Nephron progenitor cell (in vitro differentiated cells): ENCODE measurements at regions not wholly inside any gene's neighbourhood (a gene's known extent, or its start where the extent isn't known, plus 50 kb on each side); places are given as distances from the start of the nearest gene placed in this dataset.
"Not testable (repeated sequence)": the region's sequence is repeated elsewhere in the genome, so short reads cannot be mapped to it uniquely, and the experiment has no call there.

Experiments
- DNase-seq: peaks from one replicate; pipeline ENCODE4 v3.0.0; 2021
- H3K27ac Mint-ChIP-seq: 2 replicates; pipeline ENCODE4 v1.8.0; 2021; ENCODE audit warnings: mild to moderate bottlenecking, moderate library complexity, mixed read lengths
- H3K27me3 Mint-ChIP-seq: 2 replicates; pipeline ENCODE4 v1.8.0; 2021; ENCODE audit warnings: mild to moderate bottlenecking, low read depth, mixed read lengths; ENCODE audit not compliant: poor library complexity
- H3K36me3 Mint-ChIP-seq: 2 replicates; pipeline ENCODE4 v1.8.0; 2021; ENCODE audit warnings: low read depth, mixed read lengths
- H3K4me1 Mint-ChIP-seq: 2 replicates; pipeline ENCODE4 v1.8.0; 2021; ENCODE audit warnings: mixed read lengths
- H3K4me3 Mint-ChIP-seq: 2 replicates; pipeline ENCODE4 v1.8.0; 2021; ENCODE audit warnings: mild to moderate bottlenecking, moderate library complexity, mixed read lengths
- H3K9me3 Mint-ChIP-seq: 2 replicates; pipeline ENCODE4 v1.8.0; 2021; ENCODE audit warnings: mild to moderate bottlenecking, moderate library complexity, mixed read lengths
- CTCF ChIP-seq: fragments of 200-600 bp; sonication (generic); IDR thresholded peaks from 2 replicates; pipeline ENCODE4 v1.5.0; 2021; ENCODE audit warnings: antibody characterized with exemption

- DNase-seq: no peak
- TF ChIP-seq CTCF: no peak
- Mint-ChIP-seq H3K4me3 (no peak overlapping the region), H3K4me1 (peaks cover 8% of the 10 kb centered on the region), H3K36me3 (no peaks in the 10 kb centered on the region), H3K27ac (no peak overlapping the region), H3K27me3 (no peaks in the 10 kb centered on the region), H3K9me3 (no peaks in the 10 kb centered on the region)
Observed at GRCh38 chr18:65592435-65592834, 158.4 kb upstream of the CDH7 start.

DNA sequence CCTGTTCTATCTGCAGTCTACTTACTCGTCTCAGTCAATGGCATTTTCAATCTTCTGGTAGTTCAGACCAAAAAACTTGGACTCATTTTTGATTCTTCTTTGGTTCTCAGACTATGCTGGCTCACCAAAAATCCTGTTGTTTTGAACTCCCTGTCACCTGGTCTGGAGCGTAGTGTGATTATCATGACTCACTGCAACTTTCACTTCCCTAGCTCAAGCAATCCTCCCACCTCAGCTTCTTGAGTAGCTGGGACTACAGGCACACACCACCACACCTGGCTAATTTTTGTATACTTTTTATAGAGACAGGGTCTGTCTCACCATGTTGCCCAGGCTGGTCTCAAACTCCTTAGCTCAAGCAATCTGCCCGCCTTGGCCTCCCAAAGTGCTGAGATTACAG lies 163.3 kb upstream of the CDH7 start:
- no peaks in the 10 kb centered on the region for H3K36me3 Mint-ChIP-seq
- peaks cover 8% of the 10 kb centered on the region for H3K4me1 Mint-ChIP-seq
- no peak for DNase-seq
- no peak for TF ChIP-seq CTCF
- H3K27ac Mint-ChIP-seq: no peak overlapping the region
- H3K27me3 Mint-ChIP-seq: no peaks in the 10 kb centered on the region
- no peaks in the 10 kb centered on the region for H3K9me3 Mint-ChIP-seq
- no peak overlapping the region for H3K4me3 Mint-ChIP-seq

- H3K9me3 Mint-ChIP-seq: peaks cover 16% of the 10 kb centered on the region
- not testable (repeated sequence) for DNase-seq, H3K27ac Mint-ChIP-seq, H3K27me3 Mint-ChIP-seq, H3K4me3 Mint-ChIP-seq, H3K4me1 Mint-ChIP-seq, H3K36me3 Mint-ChIP-seq
Observed at GRCh38 chr18:65582094-65582493, 168.7 kb upstream of the CDH7 start.

DNA sequence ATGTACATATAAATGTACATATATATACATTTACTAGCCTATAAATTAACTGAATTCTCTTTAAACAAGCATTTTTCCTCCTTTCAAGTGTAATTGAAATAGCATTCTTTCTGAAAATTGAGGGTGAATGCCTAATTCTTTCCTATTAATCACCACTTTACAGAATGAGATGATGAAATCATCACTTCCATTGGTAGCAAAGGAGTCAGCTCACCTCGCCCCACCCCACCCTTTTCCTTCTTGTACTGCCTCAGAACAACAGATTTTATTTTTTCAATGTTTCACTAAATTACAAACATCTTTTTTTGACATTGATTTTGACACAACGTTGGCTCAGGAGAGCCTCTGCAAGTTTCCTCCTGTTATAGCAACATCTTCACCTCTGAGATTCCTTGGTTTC lies 181.9 kb upstream of the CDH7 start:
- TF ChIP-seq CTCF: no peak
- H3K4me1 Mint-ChIP-seq: peaks cover 7% of the 10 kb centered on the region
- DNase-seq: no peak
- no peak overlapping the region for H3K4me3 Mint-ChIP-seq
- no peaks in the 10 kb centered on the region for H3K36me3 Mint-ChIP-seq
- no peaks in the 10 kb centered on the region for H3K27me3 Mint-ChIP-seq
- H3K9me3 Mint-ChIP-seq: peaks cover 3% of the 10 kb centered on the region
- no peak overlapping the region for H3K27ac Mint-ChIP-seq

DNA sequence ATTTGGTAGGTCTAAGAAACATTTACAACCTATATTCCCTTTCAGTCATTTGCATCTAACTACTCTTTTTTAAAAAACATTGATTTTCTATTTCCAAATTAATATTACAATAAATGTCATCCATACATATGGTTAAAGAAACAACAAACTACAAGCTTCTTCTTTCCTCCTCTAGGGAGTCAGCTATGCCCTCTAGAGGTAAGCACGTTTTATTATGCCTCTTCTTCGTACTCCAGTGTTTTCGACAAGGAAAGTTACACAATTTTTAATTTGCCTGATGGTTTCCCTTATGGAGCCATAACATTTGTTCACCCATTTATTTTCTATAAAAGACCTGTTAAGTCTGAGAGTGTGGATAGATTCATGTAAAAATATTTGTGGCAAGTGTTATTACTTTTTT lies 183.4 kb upstream of the CDH7 start:
- H3K36me3 Mint-ChIP-seq: no peaks in the 10 kb centered on the region
- no peak overlapping the region for H3K27ac Mint-ChIP-seq
- no peaks in the 10 kb centered on the region for H3K27me3 Mint-ChIP-seq
- H3K4me3 Mint-ChIP-seq: no peak overlapping the region
- TF ChIP-seq CTCF: peak; percentile 50
- peaks cover 7% of the 10 kb centered on the region for H3K4me1 Mint-ChIP-seq
- no peak for DNase-seq
- H3K9me3 Mint-ChIP-seq: peaks cover 3% of the 10 kb centered on the region

- Mint-ChIP-seq H3K4me1 (no peaks in the 10 kb centered on the region), H3K27ac (no peak overlapping the region), H3K9me3 (no peaks in the 10 kb centered on the region), H3K27me3 (no peaks in the 10 kb centered on the region), H3K36me3 (no peaks in the 10 kb centered on the region), H3K4me3 (no peak overlapping the region)
- no peak for TF ChIP-seq CTCF
- no peak for DNase-seq
Observed at GRCh38 chr18:65548316-65548715, 202.5 kb upstream of the CDH7 start.

- H3K27me3 Mint-ChIP-seq: no peaks in the 10 kb centered on the region
- TF ChIP-seq CTCF: no peak
- H3K36me3 Mint-ChIP-seq: no peaks in the 10 kb centered on the region
- no peak overlapping the region for H3K4me3 Mint-ChIP-seq
- no peak for DNase-seq
- no peaks in the 10 kb centered on the region for H3K9me3 Mint-ChIP-seq
- H3K27ac Mint-ChIP-seq: no peak overlapping the region
- no peaks in the 10 kb centered on the region for H3K4me1 Mint-ChIP-seq
Observed at GRCh38 chr18:65547046-65547445, 203.8 kb upstream of the CDH7 start.
